HuH-7 (cell line): ENCODE measurements at regions not wholly inside any gene's neighbourhood (a gene's known extent, or its start where the extent isn't known, plus 50 kb on each side); places are given as distances from the start of the nearest gene placed in this dataset.

Experiments used
- DNase-seq: peaks from one replicate; pipeline ENCODE4 v3.0.0; 2011; ENCODE audit warnings: low spot score

GRCh38 chr18:43642727-43643330 lies 365.5 kb upstream of the SYT4 start:
- no peak for DNase-seq

DNA sequence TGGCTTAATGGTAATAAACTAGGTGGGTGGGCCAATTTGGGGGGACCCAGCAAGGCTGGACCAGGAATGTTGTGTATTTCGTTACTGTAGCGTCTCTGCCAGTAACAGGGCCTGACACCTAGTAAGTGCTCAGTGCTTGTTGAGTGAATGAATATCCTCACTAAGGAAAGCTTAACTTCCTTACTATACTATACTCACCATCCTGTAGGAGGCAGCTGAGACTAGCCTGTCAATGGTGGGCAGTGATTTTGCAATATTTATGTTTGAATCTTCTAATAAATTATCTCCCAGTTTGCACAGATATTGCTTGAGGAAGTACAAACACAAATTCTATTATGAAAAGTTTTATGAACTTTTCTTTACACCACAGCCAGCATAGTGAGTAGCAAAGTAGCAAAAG lies 370.7 kb upstream of the SYT4 start:
- DNase-seq, result no peak

DNA sequence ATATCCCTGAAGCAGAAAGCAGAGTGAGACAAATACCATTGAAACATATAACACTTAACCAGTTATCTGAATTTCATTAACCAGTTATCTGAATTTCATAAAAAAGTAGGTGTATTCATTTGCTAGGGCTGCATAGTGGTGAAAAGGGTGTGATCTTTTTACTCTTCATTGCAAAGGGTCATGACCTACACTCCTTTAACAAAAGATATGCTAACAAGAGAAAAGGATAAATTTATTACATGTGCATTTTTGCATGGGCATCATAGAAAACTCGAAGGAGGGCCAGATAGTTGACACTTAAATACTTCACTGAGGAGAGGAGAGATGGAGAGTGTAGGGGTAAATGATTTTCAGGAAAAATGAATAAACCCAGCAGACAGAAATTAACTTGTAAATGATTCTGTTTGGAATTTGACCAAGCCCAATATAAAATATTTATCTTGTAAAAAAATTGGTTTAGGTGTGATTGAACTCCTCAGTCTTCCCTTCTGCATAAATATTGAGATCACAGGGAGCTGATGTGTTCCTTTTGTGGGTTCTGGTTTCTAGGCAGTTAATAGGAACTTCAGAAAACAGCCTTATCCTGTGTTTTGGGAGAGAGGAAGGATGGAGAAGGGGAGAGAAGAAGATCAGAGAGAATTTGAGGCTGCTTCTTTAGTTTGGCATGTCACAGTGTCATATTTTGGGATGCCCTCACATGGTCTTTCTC lies 372.5 kb upstream of the SYT4 start:
- DNase-seq, result no peak

GRCh38 chr18:43650426-43650825 lies 373.1 kb upstream of the SYT4 start:
- DNase-seq, result no peak

- DNase-seq, result no peak
These were observed 373.8 kb upstream of the SYT4 start for GRCh38 chr18:43651057-43651456.

GRCh38 chr18:43656547-43656946 lies 379.3 kb upstream of the SYT4 start:
- DNase-seq, result no peak

DNA sequence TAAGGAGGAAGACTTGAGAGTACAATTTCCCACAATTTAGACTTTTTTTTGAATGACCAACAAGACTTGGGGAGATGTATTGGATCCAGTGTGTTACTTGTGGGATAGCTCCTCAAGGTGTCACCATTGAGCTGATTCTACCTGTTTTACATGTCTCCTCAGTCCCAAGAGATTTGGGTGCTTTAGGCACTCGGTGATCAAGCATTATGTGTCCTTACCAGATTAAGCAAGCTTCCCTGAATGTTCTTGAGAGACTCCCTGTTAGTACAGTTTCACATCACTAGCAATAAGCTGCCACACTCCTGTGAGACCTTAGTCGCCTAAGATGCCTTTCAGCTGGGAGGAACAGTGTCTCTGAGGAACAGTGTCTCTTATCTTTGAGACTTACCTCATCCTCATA lies 384.3 kb upstream of the SYT4 start:
- no peak for DNase-seq

GRCh38 chr18:43662657-43663056 lies 385.4 kb upstream of the SYT4 start:
- DNase-seq, result no peak

- DNase-seq, result no peak
These were observed 385.9 kb upstream of the SYT4 start for GRCh38 chr18:43663159-43663558.

DNA sequence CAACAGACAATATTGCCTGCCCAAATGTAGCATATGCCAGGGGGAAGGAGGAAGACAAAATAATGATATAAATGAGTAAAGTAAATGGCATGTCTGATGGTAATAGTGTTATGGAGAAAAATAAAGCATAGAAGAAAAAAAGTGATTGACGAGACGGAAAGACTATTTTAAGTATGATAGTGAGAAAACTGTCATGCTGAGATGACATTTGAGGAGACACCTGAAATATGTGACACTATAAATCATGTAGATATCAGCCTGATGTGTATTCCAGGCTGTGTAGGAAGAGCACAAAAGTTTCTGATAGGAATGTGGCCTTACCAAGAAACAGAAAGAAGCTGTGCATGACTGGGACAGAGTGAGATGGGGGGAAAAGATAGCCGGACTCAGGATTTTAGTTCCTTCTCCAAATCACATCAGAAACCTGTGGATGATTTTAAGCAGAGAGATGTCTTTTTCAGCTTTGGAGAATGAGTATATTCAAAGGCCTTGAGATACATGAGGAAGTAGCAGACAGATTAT lies 387.3 kb upstream of the SYT4 start:
- no peak for DNase-seq

GRCh38 chr18:43665105-43665788 lies 388.0 kb upstream of the SYT4 start:
- DNase-seq, result no peak

GRCh38 chr18:43668866-43669265 lies 391.6 kb upstream of the SYT4 start:
- no peak for DNase-seq

GRCh38 chr18:43671431-43671830 lies 394.1 kb upstream of the SYT4 start:
- no peak for DNase-seq

GRCh38 chr18:43680096-43680495 lies 402.8 kb upstream of the SYT4 start:
- no peak for DNase-seq

DNA sequence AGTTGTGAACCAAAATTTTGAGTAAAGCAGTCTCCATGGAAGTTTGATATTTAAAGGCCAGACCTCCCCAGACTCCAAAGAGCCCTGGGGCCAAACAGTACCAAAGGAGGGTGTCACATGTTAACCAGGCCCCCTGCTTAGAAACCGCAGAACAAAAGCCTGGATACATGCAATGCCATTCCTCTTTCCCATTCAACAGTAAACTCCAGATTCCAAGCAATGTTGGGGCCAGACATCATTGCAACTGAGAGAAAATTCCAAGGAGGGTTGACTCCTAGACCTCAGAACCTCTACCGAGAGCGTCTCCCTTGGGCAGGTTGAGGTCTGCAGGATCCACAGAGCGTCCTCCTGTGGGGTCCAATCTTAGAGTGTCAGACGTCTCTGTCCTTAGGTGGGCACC lies 404.4 kb upstream of the SYT4 start:
- no peak for DNase-seq

- DNase-seq, result no peak
These were observed 404.9 kb upstream of the SYT4 start for GRCh38 chr18:43682196-43682595.

DNA sequence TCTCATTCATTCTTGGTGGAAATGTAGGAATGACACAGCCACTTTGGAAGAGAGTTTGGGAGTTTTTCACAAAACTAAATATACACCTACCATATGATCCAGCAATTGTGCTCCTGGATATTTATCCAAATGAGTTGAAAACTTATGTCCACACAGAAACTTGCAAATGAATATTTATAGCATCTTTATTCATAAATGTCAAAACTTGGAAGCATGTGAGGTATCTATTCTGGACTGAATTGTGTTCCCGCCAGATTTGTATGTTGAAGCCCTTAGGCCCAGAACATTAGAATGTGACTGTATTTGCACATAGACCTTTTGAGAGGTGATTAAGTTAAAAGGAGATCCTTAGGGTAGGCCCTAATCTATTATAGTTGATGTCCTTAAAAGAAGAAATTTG lies 409.4 kb upstream of the SYT4 start:
- no peak for DNase-seq

GRCh38 chr18:43692099-43692690 lies 414.9 kb upstream of the SYT4 start:
- DNase-seq, result no peak

DNA sequence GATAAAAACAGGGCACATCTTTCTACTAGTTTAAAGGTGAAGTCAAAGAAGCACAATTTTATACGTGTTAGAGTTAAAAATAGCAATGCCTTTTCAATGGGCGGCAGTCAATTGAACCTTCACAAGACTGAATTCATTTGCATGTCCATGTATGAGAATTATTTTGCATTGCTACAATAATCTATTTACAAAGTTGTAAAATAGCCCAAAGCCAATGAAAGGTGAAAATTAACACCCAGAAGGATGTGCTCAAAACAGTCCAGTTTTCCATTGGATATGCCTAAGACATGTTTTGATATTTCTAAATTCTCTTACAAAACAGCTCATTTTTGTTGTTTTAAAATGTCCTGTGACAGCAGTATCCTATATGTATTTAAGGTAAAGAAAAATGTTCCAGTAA lies 425.1 kb upstream of the SYT4 start:
- no peak for DNase-seq

DNA sequence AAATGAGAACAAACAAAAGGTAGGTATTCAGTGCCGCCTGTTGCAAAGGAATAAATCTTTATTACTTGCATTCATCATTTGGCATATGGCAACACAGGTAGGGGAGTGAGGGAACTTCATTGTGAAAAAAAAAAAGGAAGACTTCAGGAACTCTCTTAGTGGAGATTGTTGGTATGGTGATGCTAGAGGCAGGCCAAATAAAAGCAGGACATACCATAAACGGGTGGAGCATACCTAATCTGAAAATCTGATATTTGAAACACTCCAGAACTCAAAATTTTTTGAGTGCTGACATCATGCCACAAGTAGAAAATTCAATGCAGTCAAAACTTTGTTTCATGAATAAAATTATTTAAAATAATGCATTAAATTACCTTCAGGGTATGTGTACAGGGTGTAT lies 425.8 kb upstream of the SYT4 start:
- no peak for DNase-seq

- DNase-seq, result no peak
These were observed 428.6 kb upstream of the SYT4 start for GRCh38 chr18:43705850-43706249.

DNA sequence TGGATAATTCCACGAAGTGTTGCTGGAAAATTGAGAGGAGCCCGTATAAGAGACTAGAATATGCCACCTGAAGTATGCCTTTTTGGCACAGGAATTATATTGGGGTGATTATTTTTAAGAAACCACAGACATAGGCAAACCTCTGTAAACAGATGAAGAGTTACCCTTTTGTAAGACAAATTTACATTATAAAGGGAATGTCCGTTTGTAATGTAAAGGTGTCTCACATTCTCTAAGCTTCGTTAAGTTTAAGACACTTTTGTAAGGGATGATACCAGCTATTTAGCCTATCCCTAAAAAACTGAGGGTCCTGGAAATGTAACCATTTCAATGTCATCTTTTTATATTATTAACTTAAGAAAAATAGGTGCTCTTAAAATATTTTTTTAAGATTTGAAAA lies 432.8 kb upstream of the SYT4 start:
- no peak for DNase-seq
